Panc1 (cell line): ENCODE measurements at regions not wholly inside any gene's neighbourhood (a gene's known extent, or its start where the extent isn't known, plus 50 kb on each side); places are given as distances from the start of the nearest gene placed in this dataset.

Experiments used
- ATAC-seq: fragments of 200-7000 bp; cut with Tn5 transposase; 2 replicates; pipeline ENCODE4 v1.9.1; 2020; ENCODE audit warnings: mild to moderate bottlenecking, moderate library complexity
- BruUV-seq: library from RNA; stranded (reverse); fragments of 400-500 nt; replicated peaks from 2 replicates; lab custom pipeline; 2021; lab: Mats Ljungman, UMichigan
- CTCF ChIA-PET: fragments of 300-600 bp; sonication (Branson Sonifier 250); formaldehyde crosslinking; loops from one replicate; lab custom pipeline; 2022; ENCODE audit warnings: antibody characterized with exemption; lab: Charles Lee
- POLR2A ChIA-PET: fragments of 300-600 bp; sonication (Branson Sonifier 250); formaldehyde crosslinking; loops from one replicate; lab custom pipeline; 2022; ENCODE audit warnings: antibody characterized with exemption; lab: Charles Lee
- DNase-seq: peaks from one replicate; pipeline ENCODE4 v3.0.0-alpha.2; 2010; ENCODE audit warnings: low read depth, low spot score
- H3K27ac ChIP-seq: 2 replicates; pipeline ENCODE4 v1.5.1; 2011; ENCODE audit warnings: mild to moderate bottlenecking, low read length, inconsistent platforms
- H3K27me3 ChIP-seq: fragments of 200-500 bp; sonication (Bioruptor generic); 2 replicates; pipeline ENCODE4 v1.6.0; 2014; ENCODE audit warnings: low read length, inconsistent platforms; ENCODE audit not compliant: control insufficient read depth, insufficient read depth
- H3K36me3 ChIP-seq: fragments of 200-500 bp; sonication (Bioruptor generic); 2 replicates; pipeline ENCODE4 v1.5.1; 2014; ENCODE audit warnings: inconsistent platforms, mild to moderate bottlenecking, low read length, moderate library complexity; ENCODE audit not compliant: control insufficient read depth, insufficient read depth
- H3K4me1 ChIP-seq: 2 replicates; pipeline ENCODE4 v1.5.1; 2011; ENCODE audit warnings: inconsistent platforms, mild to moderate bottlenecking, low read length, moderate library complexity; ENCODE audit not compliant: control insufficient read depth, insufficient read depth
- H3K4me3 ChIP-seq, 2 experiments: 2 replicates each; pipeline ENCODE4 v1.5.1; 2011 to 2012; ENCODE audit warnings: low read depth in 2 of 2, low read length in 2 of 2, mild to moderate bottlenecking in 2 of 2, inconsistent platforms in 1 of 2, moderate library complexity in 1 of 2
- H3K9me3 ChIP-seq: fragments of 200-500 bp; sonication (Bioruptor generic); 2 replicates; pipeline ENCODE4 v1.5.1; 2014; ENCODE audit warnings: low read depth, mild to moderate bottlenecking, inconsistent platforms, low read length, moderate library complexity; ENCODE audit not compliant: control insufficient read depth, insufficient read depth
- CTCF ChIP-seq: fragments of 450-650 bp; IDR thresholded peaks from 2 replicates; pipeline ENCODE4 v1.5.1; 2017; ENCODE audit warnings: mild to moderate bottlenecking
- POLR2AphosphoS5 ChIP-seq: IDR thresholded peaks from 2 replicates; pipeline ENCODE4 v1.6.1; 2012; ENCODE audit warnings: mild to moderate bottlenecking, low read depth, low read length, moderate library complexity
- REST ChIP-seq, 2 experiments: IDR thresholded peaks; 2 replicates each; pipeline ENCODE4 v1.6.1; 2011 to 2012; ENCODE audit warnings: low read depth in 2 of 2, control low read depth in 1 of 2, low read length in 1 of 2, mild to moderate bottlenecking in 1 of 2, moderate library complexity in 1 of 2; ENCODE audit not compliant: insufficient read depth in 1 of 2
- SIN3A ChIP-seq: IDR thresholded peaks from 2 replicates; pipeline ENCODE4 v1.6.1; 2012; ENCODE audit warnings: low read depth, mild to moderate bottlenecking, low read length, moderate library complexity, borderline replicate concordance; ENCODE audit not compliant: insufficient read depth
- TCF7L2 ChIP-seq: IDR thresholded peaks from 2 replicates; pipeline ENCODE4 v1.6.1; 2011; ENCODE audit warnings: mild to moderate bottlenecking, low read depth, low read length, inconsistent platforms
- in situ Hi-C: cut with HindIII; loops from 2 replicates; pipeline ENCODE4 v1.10.0; 2016; ENCODE audit warnings: low sequenced_read_pairs, low pct_unique_long_range_greater_than_20kb
- intact Hi-C: fragments of 100-400 bp; cut with micrococcal nuclease; formaldehyde crosslinking; loops from one replicate; pipeline ENCODE4 v1.10.0; 2022; ENCODE audit not compliant: unreplicated experiment

DNA sequence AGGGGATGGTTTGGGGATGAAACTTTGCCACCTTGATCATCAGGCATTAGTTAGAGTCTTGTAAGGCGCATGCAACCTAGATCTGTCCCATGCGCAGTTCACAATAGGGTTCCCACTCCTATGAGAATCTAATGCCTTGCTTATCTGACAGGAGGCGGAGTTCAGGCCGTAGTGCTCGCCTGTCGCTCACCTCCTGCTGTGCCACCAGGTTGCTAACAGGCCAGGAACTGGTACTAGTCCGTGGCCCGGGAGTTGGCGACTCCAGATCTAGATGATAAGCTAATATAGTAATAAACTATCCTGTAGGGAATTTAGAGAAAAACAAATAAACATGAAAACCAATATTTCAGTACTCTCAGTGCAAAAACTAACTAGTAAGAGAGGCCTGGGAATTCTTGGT, 155.4 kb upstream of the ANO5 start:
- DNase-seq (no peak), ATAC-seq (no peak)
- H3K9me3 ChIP-seq: no peaks in the 10 kb centered on the region
- no peak overlapping the region for H3K4me3 ChIP-seq
- no peaks in the 10 kb centered on the region for H3K36me3 ChIP-seq
- no peak for TF ChIP-seq POLR2AphosphoS5
- no peak for TF ChIP-seq SIN3A
- no peak for TF ChIP-seq REST (IDR thresholded peaks at IDR 0.05; ENCODE audit: insufficient read depth in 1 of 2, low read depth in 2 of 2, low read length in 1 of 2)
- no peak for TF ChIP-seq TCF7L2
- TF ChIP-seq CTCF: no peak
- no peaks in the 10 kb centered on the region for H3K4me1 ChIP-seq
- CTCF ChIA-PET: no interaction called here
- intact Hi-C loops: no loop called here
- in situ Hi-C loops: no loop called here
- no TSS peak for BruUV-seq
- POLR2A ChIA-PET: no interaction called here
- no peaks in the 10 kb centered on the region for H3K27me3 ChIP-seq
- no peak overlapping the region for H3K27ac ChIP-seq

GRCh38 chr11:22041039-22041438, 151.8 kb upstream of the ANO5 start:
- no peak for TF ChIP-seq REST (IDR thresholded peaks at IDR 0.05; ENCODE audit: insufficient read depth in 1 of 2, low read depth in 2 of 2, low read length in 1 of 2)
- TF ChIP-seq SIN3A: no peak
- TF ChIP-seq TCF7L2: no peak
- TF ChIP-seq CTCF: no peak
- Histone ChIP-seq H3K36me3 (no peaks in the 10 kb centered on the region), H3K4me1 (no peaks in the 10 kb centered on the region), H3K27ac (no peak overlapping the region), H3K27me3 (no peaks in the 10 kb centered on the region), H3K9me3 (0 out of 2 replicates have a peak, but pooled peaks cover 3% of the 10 kb centered on the region), H3K4me3 (no peak overlapping the region)
- ChIA-PET POLR2A (no interaction called here), CTCF (no interaction called here)
- in situ Hi-C loops: no loop called here
- ATAC-seq: no peak
- no TSS peak for BruUV-seq
- DNase-seq: no peak
- intact Hi-C loops: no loop called here
